ENCODE measurements at regions not wholly inside any gene's neighbourhood (a gene's known extent, or its start where the extent isn't known, plus 50 kb on each side); places are given as distances from the start of the nearest gene placed in this dataset.
A peak's percentile ranks its signal among the peaks of the same experiment; 100 is the strongest.

DNA sequence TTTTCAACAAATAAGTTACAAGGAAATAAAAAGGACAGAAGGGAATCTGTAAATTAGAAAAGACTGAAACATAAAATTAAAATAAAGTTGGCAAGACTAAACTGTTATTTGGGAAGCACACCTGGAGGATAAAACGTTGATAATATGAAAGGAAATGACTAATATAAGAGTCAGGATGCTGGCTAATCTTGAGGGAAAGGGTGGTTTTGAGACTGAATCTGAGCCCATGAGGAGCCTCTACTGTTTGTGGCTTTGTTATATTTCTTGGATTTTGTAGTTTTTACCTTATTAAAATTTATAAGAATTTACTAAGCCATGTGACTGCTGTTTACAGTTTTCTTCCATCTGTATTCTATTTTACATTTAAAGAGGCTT, 718.0 kb upstream of the SPRY2 start:
- DNase-seq (peak; percentile 49), ATAC-seq (peak; percentile 87)
- peaks cover 18% of the 10 kb centered on the region for H3K4me1 ChIP-seq (ENCODE audit: insufficient read depth, low read length)
- H3K4me2 ChIP-seq (ENCODE audit: low read length): no peak overlapping the region
- no peaks in the 10 kb centered on the region for H4K20me1 ChIP-seq (ENCODE audit: low read length)
- H3K79me2 ChIP-seq (ENCODE audit: low read length): no peaks in the 10 kb centered on the region
- H3K36me3 ChIP-seq (ENCODE audit: low read depth, low read length): no peaks in the 10 kb centered on the region
- ChIA-PET POLR2A (ENCODE audit: unreplicated experiment) (no interaction called here), CTCF (no interaction called here)
- H3K27ac ChIP-seq (ENCODE audit: low read length): 0 out of 2 replicates have a peak overlapping the region, but pooled peaks have one; percentile 6
- H3K9ac ChIP-seq (ENCODE audit: low read length): no peak overlapping the region
- no peaks in the 10 kb centered on the region for H3F3A ChIP-seq (ENCODE audit: low read length, unreplicated experiment)
- BruUV-seq (replicated peaks): no TSS peak
- no peaks in the 10 kb centered on the region for H3K27me3 ChIP-seq (ENCODE audit: low read length)
- intact Hi-C loops (cut with micrococcal nuclease): loop anchor here (10.0 kb wide), 1 partner anchor 84 kb away; no protein-coding TSS in a partner anchor
- H3K9me2 ChIP-seq (replicated peaks; ENCODE audit: low read length): no peaks in the 10 kb centered on the region
- no peak overlapping the region for H2AFZ ChIP-seq (ENCODE audit: low read length)
- no peak for TF ChIP-seq EZH2phosphoT487 (IDR thresholded peaks at IDR 0.05; ENCODE audit: borderline replicate concordance, low read length)
- TF ChIP-seq, protein P1, sequence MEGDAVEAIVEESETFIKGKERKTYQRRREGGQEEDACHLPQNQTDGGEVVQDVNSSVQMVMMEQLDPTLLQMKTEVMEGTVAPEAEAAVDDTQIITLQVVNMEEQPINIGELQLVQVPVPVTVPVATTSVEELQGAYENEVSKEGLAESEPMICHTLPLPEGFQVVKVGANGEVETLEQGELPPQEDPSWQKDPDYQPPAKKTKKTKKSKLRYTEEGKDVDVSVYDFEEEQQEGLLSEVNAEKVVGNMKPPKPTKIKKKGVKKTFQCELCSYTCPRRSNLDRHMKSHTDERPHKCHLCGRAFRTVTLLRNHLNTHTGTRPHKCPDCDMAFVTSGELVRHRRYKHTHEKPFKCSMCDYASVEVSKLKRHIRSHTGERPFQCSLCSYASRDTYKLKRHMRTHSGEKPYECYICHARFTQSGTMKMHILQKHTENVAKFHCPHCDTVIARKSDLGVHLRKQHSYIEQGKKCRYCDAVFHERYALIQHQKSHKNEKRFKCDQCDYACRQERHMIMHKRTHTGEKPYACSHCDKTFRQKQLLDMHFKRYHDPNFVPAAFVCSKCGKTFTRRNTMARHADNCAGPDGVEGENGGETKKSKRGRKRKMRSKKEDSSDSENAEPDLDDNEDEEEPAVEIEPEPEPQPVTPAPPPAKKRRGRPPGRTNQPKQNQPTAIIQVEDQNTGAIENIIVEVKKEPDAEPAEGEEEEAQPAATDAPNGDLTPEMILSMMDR (conservative IDR thresholded peaks at IDR 0.05; ENCODE audit: low read depth, low read length): no peak
- TF ChIP-seq EZH2 (IDR thresholded peaks at IDR 0.05; ENCODE audit: low read length, unreplicated experiment): no peak
- no peak overlapping the region for H3K4me3 ChIP-seq (ENCODE audit: low read length)
- H3K9me3 ChIP-seq (ENCODE audit: low read length): no peaks in the 10 kb centered on the region

DNA sequence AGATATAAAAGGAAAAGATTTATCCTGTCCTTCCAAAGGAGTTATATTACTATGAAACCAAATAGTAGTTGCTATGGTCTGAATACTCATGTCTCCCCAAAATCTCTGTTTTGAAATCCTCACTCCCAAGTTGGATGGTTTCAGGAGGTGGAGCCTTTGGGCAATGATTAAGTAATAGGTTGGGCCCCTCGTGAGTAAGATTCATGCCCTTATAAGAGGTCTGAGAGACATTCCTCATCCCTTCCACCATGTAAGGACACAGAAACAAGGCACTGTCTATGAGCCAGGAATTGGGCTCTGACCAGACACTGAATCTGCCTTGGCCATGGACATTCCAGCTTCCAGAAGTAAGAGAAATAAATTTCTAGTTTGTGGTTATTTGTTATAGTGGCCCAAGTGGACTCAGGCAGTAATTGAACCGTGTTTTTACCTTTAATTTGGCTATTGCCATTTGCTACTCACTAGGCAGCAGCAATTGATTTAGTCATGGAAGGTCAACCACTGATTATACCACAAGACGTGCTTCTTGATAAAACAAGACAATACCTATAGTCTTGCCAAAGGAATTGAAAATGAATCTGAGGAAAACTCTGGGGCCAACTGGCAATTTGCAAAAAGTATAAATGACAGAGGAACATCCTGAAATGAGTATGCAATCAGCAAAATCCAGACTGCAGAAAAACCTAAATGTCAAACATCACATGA, 717.4 kb upstream of the SPRY2 start:
- Histone ChIP-seq H2AFZ (ENCODE audit: low read length) (no peak overlapping the region), H3K9me3 (ENCODE audit: low read length) (no peaks in the 10 kb centered on the region), H4K20me1 (ENCODE audit: low read length) (no peaks in the 10 kb centered on the region), H3K9ac (ENCODE audit: low read length) (no peak overlapping the region), H3K79me2 (ENCODE audit: low read length) (no peaks in the 10 kb centered on the region), H3K27me3 (ENCODE audit: low read length) (no peaks in the 10 kb centered on the region), H3K27ac (ENCODE audit: low read length) (0 out of 2 replicates have a peak overlapping the region, but pooled peaks have one; percentile 6), H3K9me2 (replicated peaks; ENCODE audit: low read length) (no peaks in the 10 kb centered on the region), H3K4me2 (ENCODE audit: low read length) (no peak overlapping the region), H3K36me3 (ENCODE audit: low read depth, low read length) (no peaks in the 10 kb centered on the region), H3K4me1 (ENCODE audit: insufficient read depth, low read length) (peaks cover 18% of the 10 kb centered on the region), H3K4me3 (ENCODE audit: low read length) (no peak overlapping the region), H3F3A (ENCODE audit: low read length, unreplicated experiment) (no peaks in the 10 kb centered on the region)
- no TSS peak for BruUV-seq (replicated peaks)
- intact Hi-C loops (cut with micrococcal nuclease): loop anchor here (10.0 kb wide), 1 partner anchor 84 kb away; no protein-coding TSS in a partner anchor
- peak; percentile 1 for DNase-seq
- TF ChIP-seq EZH2phosphoT487 (IDR thresholded peaks at IDR 0.05; ENCODE audit: borderline replicate concordance, low read length) (no peak), EZH2 (IDR thresholded peaks at IDR 0.05; ENCODE audit: low read length, unreplicated experiment) (no peak)
- TF ChIP-seq, protein P1 (conservative IDR thresholded peaks at IDR 0.05; ENCODE audit: low read depth, low read length): no peak
- peak; percentile 34 for ATAC-seq
- CTCF ChIA-PET: no interaction called here
- POLR2A ChIA-PET (ENCODE audit: unreplicated experiment): no interaction called here

GRCh38 chr13:81051873-81052272, 710.9 kb upstream of the SPRY2 start:
- Histone ChIP-seq H3K79me2 (ENCODE audit: low read length) (no peaks in the 10 kb centered on the region), H3K9me2 (replicated peaks; ENCODE audit: low read length) (no peaks in the 10 kb centered on the region), H4K20me1 (ENCODE audit: low read length) (no peaks in the 10 kb centered on the region), H3K27me3 (ENCODE audit: low read length) (no peaks in the 10 kb centered on the region), H3K4me1 (ENCODE audit: insufficient read depth, low read length) (no peaks in the 10 kb centered on the region), H2AFZ (ENCODE audit: low read length) (no peak overlapping the region), H3K9me3 (ENCODE audit: low read length) (no peaks in the 10 kb centered on the region), H3K36me3 (ENCODE audit: low read depth, low read length) (no peaks in the 10 kb centered on the region), H3K27ac (ENCODE audit: low read length) (no peak overlapping the region), H3K4me2 (ENCODE audit: low read length) (no peak overlapping the region), H3F3A (ENCODE audit: low read length, unreplicated experiment) (no peaks in the 10 kb centered on the region), H3K4me3 (ENCODE audit: low read length) (no peak overlapping the region), H3K9ac (ENCODE audit: low read length) (no peak overlapping the region)
- no peak for TF ChIP-seq EZH2 (IDR thresholded peaks at IDR 0.05; ENCODE audit: low read length, unreplicated experiment)
- TF ChIP-seq, protein P1 (conservative IDR thresholded peaks at IDR 0.05; ENCODE audit: low read depth, low read length): peak; percentile 36; the same call in 1 of the 2 replicates
- POLR2A ChIA-PET (ENCODE audit: unreplicated experiment): interaction anchor here (0.7 kb wide), 1 partner anchor 500 kb away, joined by 4 read pairs; no protein-coding TSS in a partner anchor
- BruUV-seq (replicated peaks): no TSS peak
- DNase-seq: peak; percentile 7
- CTCF ChIA-PET: interaction anchor here (0.6 kb wide), 2 partner anchors 35 to 561 kb away, joined by 3 to 4 read pairs; no protein-coding TSS in a partner anchor
- intact Hi-C loops (cut with micrococcal nuclease): loop anchor here (10.0 kb wide), 1 partner anchor 77 kb away; no protein-coding TSS in a partner anchor
- peak; percentile 43 for ATAC-seq
